H9 (cell line): ENCODE measurements at regions not wholly inside any gene's neighbourhood (a gene's known extent, or its start where the extent isn't known, plus 50 kb on each side); places are given as distances from the start of the nearest gene placed in this dataset.

Experiments
- DNase-seq: peaks from one replicate; pipeline ENCODE4 v3.0.0-alpha.2; 2017
- H2AFZ ChIP-seq: one replicate; pipeline ENCODE4 v1.6.1; 2013; ENCODE audit warnings: mild to moderate bottlenecking, low read length, control low read depth, moderate library complexity
- H2AK5ac ChIP-seq: 2 replicates; pipeline ENCODE4 v1.6.1; 2013; ENCODE audit warnings: low read length, control low read depth, mixed read lengths; ENCODE audit not compliant: insufficient read length
- H2BK120ac ChIP-seq: one replicate; pipeline ENCODE4 v1.6.1; 2013; ENCODE audit warnings: low read depth, mild to moderate bottlenecking, low read length, control low read depth, inconsistent platforms; ENCODE audit not compliant: poor library complexity, severe bottlenecking
- H2BK12ac ChIP-seq: 2 replicates; pipeline ENCODE4 v1.6.1; 2013; ENCODE audit warnings: low read length, control low read depth, mixed read lengths, low read depth; ENCODE audit not compliant: insufficient read length
- H2BK15ac ChIP-seq: 2 replicates; pipeline ENCODE4 v1.6.1; 2013; ENCODE audit warnings: low read depth, low read length, control low read depth
- H2BK20ac ChIP-seq: one replicate; pipeline ENCODE4 v1.6.1; 2013; ENCODE audit warnings: low read depth, mild to moderate bottlenecking, low read length, control low read depth, inconsistent platforms; ENCODE audit not compliant: poor library complexity, severe bottlenecking
- H2BK5ac ChIP-seq: 2 replicates; pipeline ENCODE4 v1.6.1; 2013; ENCODE audit warnings: low read length, control low read depth, mixed read lengths; ENCODE audit not compliant: insufficient read length
- H3K14ac ChIP-seq: 2 replicates; pipeline ENCODE4 v1.6.1; 2013; ENCODE audit warnings: low read length, control low read depth; ENCODE audit not compliant: insufficient read depth
- H3K18ac ChIP-seq: 2 replicates; pipeline ENCODE4 v1.6.1; 2013; ENCODE audit warnings: low read depth, mild to moderate bottlenecking, mixed read lengths, low read length, control low read depth; ENCODE audit not compliant: insufficient read length
- H3K23ac ChIP-seq: 2 replicates; pipeline ENCODE4 v1.6.1; 2013; ENCODE audit warnings: low read length, control low read depth, mixed read lengths, low read depth; ENCODE audit not compliant: insufficient read length
- H3K23me2 ChIP-seq: 2 replicates; pipeline ENCODE4 v1.6.1; 2013; ENCODE audit warnings: low read depth, mild to moderate bottlenecking, mixed read lengths, low read length, control low read depth; ENCODE audit not compliant: insufficient read length, poor library complexity, severe bottlenecking
- H3K27ac ChIP-seq: 2 replicates; pipeline ENCODE4 v1.5.1; 2013; ENCODE audit warnings: low read length, control low read depth, mixed read lengths, low read depth; ENCODE audit not compliant: insufficient read length
- H3K27me3 ChIP-seq: 2 replicates; pipeline ENCODE4 v1.6.1; 2013; ENCODE audit warnings: low read length, control low read depth, inconsistent platforms; ENCODE audit not compliant: insufficient read depth
- H3K4ac ChIP-seq: 2 replicates; pipeline ENCODE4 v1.6.1; 2013; ENCODE audit warnings: low read depth, mild to moderate bottlenecking, control low read depth, inconsistent platforms, low read length, moderate library complexity
- H3K4me1 ChIP-seq: 2 replicates; pipeline ENCODE4 v1.6.1; 2013; ENCODE audit warnings: low read length, control low read depth, inconsistent platforms; ENCODE audit not compliant: insufficient read depth
- H3K4me2 ChIP-seq: 2 replicates; pipeline ENCODE4 v1.6.1; 2013; ENCODE audit warnings: low read length, control low read depth, mixed read lengths; ENCODE audit not compliant: insufficient read length, insufficient read depth
- H3K56ac ChIP-seq: 2 replicates; pipeline ENCODE4 v1.6.1; 2013; ENCODE audit warnings: low read depth, mild to moderate bottlenecking, mixed read lengths, low read length, control low read depth; ENCODE audit not compliant: insufficient read length
- H3K79me1 ChIP-seq: 2 replicates; pipeline ENCODE4 v1.6.1; 2013; ENCODE audit warnings: low read depth, mild to moderate bottlenecking, moderate library complexity, low read length, control low read depth, inconsistent platforms; ENCODE audit not compliant: insufficient read depth, poor library complexity, severe bottlenecking
- H3K79me2 ChIP-seq: 2 replicates; pipeline ENCODE4 v1.6.1; 2013; ENCODE audit warnings: low read length, control low read depth, inconsistent platforms; ENCODE audit not compliant: insufficient read depth
- H3K9ac ChIP-seq: 2 replicates; pipeline ENCODE4 v1.6.1; 2013; ENCODE audit warnings: low read length, control low read depth, mixed read lengths; ENCODE audit not compliant: insufficient read length; ENCODE audit errors: extremely low read depth
- H3K9me3 ChIP-seq: one replicate; pipeline ENCODE4 v1.6.1; 2013; ENCODE audit warnings: low read depth, low read length, inconsistent platforms; ENCODE audit not compliant: control insufficient read depth
- H3T11ph ChIP-seq: one replicate; pipeline ENCODE4 v1.6.1; 2013; ENCODE audit warnings: mild to moderate bottlenecking, low read length, control low read depth, inconsistent platforms
- H4K20me1 ChIP-seq: one replicate; pipeline ENCODE4 v1.6.1; 2013; ENCODE audit not compliant: control insufficient read depth, insufficient read length, insufficient read depth
- H4K5ac ChIP-seq: 2 replicates; pipeline ENCODE4 v1.6.1; 2013; ENCODE audit warnings: low read depth, mild to moderate bottlenecking, mixed read lengths, low read length, control low read depth; ENCODE audit not compliant: insufficient read length
- H4K8ac ChIP-seq: replicated peaks from 2 replicates; pipeline ENCODE4 v1.6.1; 2013; ENCODE audit warnings: low read length, control low read depth, mixed read lengths, low read depth; ENCODE audit not compliant: insufficient read length
- H4K91ac ChIP-seq: 2 replicates; pipeline ENCODE4 v1.6.1; 2013; ENCODE audit warnings: low read depth, mild to moderate bottlenecking, moderate library complexity, mixed read lengths, low read length, control low read depth; ENCODE audit not compliant: insufficient read length
- H3K27ac Mint-ChIP-seq, 3 experiments: 2 replicates in 2 of 3; 3 replicates in 1 of 3; pipeline ENCODE4 v1.8.0; 2020 to 2021; ENCODE audit warnings: mixed read lengths in 3 of 3, mild to moderate bottlenecking in 1 of 3, moderate library complexity in 1 of 3
- H3K27me3 Mint-ChIP-seq: 2 replicates; pipeline ENCODE4 v1.8.0; 2021; ENCODE audit warnings: low read depth, mild to moderate bottlenecking, moderate library complexity, mixed read lengths
- H3K36me3 Mint-ChIP-seq, 3 experiments: 2 replicates in 2 of 3; 3 replicates in 1 of 3; pipeline ENCODE4 v1.8.0; 2020 to 2021; ENCODE audit warnings: low read depth in 3 of 3, mixed read lengths in 3 of 3; ENCODE audit not compliant: insufficient read depth in 1 of 3
- H3K4me1 Mint-ChIP-seq, 2 experiments: 2 replicates each; pipeline ENCODE4 v1.8.0; 2020; ENCODE audit warnings: mixed read lengths in 2 of 2
- H3K4me3 Mint-ChIP-seq, 2 experiments: 2 replicates in 1 of 2; 3 replicates in 1 of 2; pipeline ENCODE4 v1.8.0; 2020 to 2021; ENCODE audit warnings: mild to moderate bottlenecking in 2 of 2, mixed read lengths in 2 of 2, moderate library complexity in 1 of 2
- H3K9me3 Mint-ChIP-seq, 2 experiments: 2 replicates in 1 of 2; 3 replicates in 1 of 2; pipeline ENCODE4 v1.8.0; 2020; ENCODE audit warnings: mild to moderate bottlenecking in 2 of 2, mixed read lengths in 2 of 2, moderate library complexity in 1 of 2
- WGBS: extraction: QIAGEN DNeasy Blood & Tissue Kit; methylation state at CpG from one replicate; pipeline ENCODE4 v1.1.7; 2013; ENCODE audit warnings: missing lambda C conversion rate, low lambda C conversion rate, mixed read lengths; ENCODE audit not compliant: insufficient read length; ENCODE audit errors: extremely low coverage; 5-methylcytosine and 5-hydroxymethylcytosine counted together
- TF ChIP-seq, protein P1 (sequence below): fragments of 200-600 bp; sonication (generic); conservative IDR thresholded peaks from 3 replicates; pipeline ENCODE4 v1.8.0; 2021; ENCODE audit warnings: antibody characterized with exemption, mild to moderate bottlenecking

DNA sequence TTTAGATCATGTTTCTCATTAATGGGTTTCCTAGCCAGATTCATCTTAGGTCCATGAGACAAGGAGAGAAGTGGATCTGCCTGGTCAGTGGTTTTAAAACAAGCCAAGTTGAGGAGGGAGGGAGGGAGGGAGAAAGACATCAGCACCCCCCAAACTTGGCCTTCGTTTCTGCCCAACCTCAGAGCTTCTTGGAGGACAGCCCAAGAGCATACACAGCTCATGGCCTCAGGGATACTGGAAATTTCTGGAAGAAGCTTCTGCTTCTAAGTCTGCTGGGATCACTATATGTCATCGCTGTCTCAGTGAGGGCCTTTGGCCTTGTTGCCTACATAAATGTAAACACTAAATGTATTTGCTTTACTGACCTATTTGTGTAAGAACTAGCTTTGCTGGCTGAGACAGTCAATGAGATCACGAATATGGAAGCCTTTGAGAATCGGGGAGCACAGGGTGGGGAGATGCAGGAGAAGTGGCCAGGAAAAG is 375.1 kb downstream of the BUD13 start:
- H2BK5ac ChIP-seq = no peak overlapping the region
- WGBS = no CpG with 5 or more reads among the region's 4 CpGs
- no peaks in the 10 kb centered on the region for H3K27me3 ChIP-seq
- no peaks in the 10 kb centered on the region for H3K23me2 ChIP-seq
- Mint-ChIP-seq H3K4me1 (peaks cover 16 to 18% of the 10 kb centered on the region in 2 experiments), H3K9me3 (peaks cover 5 to 6% of the 10 kb centered on the region in 2 experiments; a peak in 4 of 5 replicates), H3K36me3 (peaks cover 0 to 5% (median 2%) of the 10 kb centered on the region in 3 experiments; a peak in 3 of 7 replicates), H3K27me3 (peaks cover 1% of the 10 kb centered on the region; the same call in 1 of the 2 replicates), H3K27ac (no peak overlapping the region), H3K4me3 (no peak overlapping the region)
- H2AK5ac ChIP-seq = no peak overlapping the region
- no peak for DNase-seq
- H3K79me2 ChIP-seq = no peaks in the 10 kb centered on the region
- no peak overlapping the region for H3K18ac ChIP-seq
- H2AFZ ChIP-seq = no peak overlapping the region
- H3K9me3 ChIP-seq = no peaks in the 10 kb centered on the region
- no peaks in the 10 kb centered on the region for H3K4me1 ChIP-seq
- no peak overlapping the region for H2BK12ac ChIP-seq
- no peak overlapping the region for H3K4ac ChIP-seq
- H3K14ac ChIP-seq = no peak overlapping the region
- no peak overlapping the region for H3K56ac ChIP-seq
- TF ChIP-seq, protein P1, sequence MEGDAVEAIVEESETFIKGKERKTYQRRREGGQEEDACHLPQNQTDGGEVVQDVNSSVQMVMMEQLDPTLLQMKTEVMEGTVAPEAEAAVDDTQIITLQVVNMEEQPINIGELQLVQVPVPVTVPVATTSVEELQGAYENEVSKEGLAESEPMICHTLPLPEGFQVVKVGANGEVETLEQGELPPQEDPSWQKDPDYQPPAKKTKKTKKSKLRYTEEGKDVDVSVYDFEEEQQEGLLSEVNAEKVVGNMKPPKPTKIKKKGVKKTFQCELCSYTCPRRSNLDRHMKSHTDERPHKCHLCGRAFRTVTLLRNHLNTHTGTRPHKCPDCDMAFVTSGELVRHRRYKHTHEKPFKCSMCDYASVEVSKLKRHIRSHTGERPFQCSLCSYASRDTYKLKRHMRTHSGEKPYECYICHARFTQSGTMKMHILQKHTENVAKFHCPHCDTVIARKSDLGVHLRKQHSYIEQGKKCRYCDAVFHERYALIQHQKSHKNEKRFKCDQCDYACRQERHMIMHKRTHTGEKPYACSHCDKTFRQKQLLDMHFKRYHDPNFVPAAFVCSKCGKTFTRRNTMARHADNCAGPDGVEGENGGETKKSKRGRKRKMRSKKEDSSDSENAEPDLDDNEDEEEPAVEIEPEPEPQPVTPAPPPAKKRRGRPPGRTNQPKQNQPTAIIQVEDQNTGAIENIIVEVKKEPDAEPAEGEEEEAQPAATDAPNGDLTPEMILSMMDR = no peak
- no peak overlapping the region for H3K9ac ChIP-seq
- no peaks in the 10 kb centered on the region for H4K20me1 ChIP-seq
- H3K4me2 ChIP-seq = no peak overlapping the region
- no peak overlapping the region for H2BK20ac ChIP-seq
- H3K79me1 ChIP-seq = no peaks in the 10 kb centered on the region
- no peak overlapping the region for H3T11ph ChIP-seq
- no peak overlapping the region for H4K8ac ChIP-seq
- no peak overlapping the region for H2BK15ac ChIP-seq
- H2BK120ac ChIP-seq = no peak overlapping the region
- no peak overlapping the region for H4K5ac ChIP-seq
- H3K23ac ChIP-seq = no peak overlapping the region
- H3K27ac ChIP-seq = no peak overlapping the region
- no peak overlapping the region for H4K91ac ChIP-seq
